ENCODE measurements at regions not wholly inside any gene's neighbourhood (a gene's known extent, or its start where the extent isn't known, plus 50 kb on each side); places are given as distances from the start of the nearest gene placed in this dataset.

DNA sequence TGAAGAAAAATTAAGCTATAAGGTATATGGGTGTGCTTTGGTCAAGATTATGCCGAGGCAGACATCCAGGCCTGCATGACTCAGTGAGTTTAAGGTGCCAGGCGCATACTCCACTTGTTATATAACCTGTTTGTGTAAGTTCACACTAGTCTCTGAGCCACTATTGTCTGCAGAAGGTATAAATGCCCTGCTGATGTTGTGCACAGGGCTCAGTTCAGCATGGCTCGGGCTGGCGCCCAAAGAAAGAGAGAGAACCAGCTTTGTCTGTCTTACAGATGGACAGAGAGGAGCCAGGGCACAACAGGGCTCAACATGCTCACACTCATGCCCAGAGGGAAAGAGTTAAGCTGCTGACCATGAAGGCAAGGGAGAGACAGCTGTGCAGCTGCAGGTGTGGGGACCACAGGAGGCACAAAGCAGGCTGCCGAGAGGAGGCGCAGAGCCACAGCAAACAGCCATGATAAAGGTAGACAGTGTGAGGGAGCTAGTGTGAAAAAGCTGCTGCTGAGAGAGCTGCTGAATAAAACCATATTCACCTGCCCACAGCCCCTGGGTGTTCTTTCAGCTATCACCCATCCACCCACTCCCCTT, 1587.6 kb upstream of the C9orf72 start:
- TF ChIP-seq, protein P1, sequence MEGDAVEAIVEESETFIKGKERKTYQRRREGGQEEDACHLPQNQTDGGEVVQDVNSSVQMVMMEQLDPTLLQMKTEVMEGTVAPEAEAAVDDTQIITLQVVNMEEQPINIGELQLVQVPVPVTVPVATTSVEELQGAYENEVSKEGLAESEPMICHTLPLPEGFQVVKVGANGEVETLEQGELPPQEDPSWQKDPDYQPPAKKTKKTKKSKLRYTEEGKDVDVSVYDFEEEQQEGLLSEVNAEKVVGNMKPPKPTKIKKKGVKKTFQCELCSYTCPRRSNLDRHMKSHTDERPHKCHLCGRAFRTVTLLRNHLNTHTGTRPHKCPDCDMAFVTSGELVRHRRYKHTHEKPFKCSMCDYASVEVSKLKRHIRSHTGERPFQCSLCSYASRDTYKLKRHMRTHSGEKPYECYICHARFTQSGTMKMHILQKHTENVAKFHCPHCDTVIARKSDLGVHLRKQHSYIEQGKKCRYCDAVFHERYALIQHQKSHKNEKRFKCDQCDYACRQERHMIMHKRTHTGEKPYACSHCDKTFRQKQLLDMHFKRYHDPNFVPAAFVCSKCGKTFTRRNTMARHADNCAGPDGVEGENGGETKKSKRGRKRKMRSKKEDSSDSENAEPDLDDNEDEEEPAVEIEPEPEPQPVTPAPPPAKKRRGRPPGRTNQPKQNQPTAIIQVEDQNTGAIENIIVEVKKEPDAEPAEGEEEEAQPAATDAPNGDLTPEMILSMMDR (IDR thresholded peaks at IDR 0.05) = no peak

DNA sequence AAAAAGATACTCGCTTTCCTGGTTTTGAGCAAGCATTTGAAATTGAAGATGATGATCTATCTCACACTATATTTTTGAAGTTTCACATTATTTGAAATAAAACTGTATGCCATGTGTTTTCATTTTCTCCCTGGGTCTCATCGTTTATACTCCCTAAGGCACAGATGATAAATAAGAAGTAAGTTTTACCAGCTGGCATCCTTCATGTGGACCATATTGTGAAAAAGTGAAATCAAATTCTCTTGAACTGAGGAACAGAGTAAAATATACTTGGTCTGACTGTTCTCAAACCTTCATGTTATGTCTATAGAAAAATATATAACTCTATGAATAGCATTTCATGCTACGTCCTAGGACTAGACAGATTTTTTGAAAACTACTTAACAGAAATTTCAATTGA, 1600.9 kb upstream of the C9orf72 start:
- TF ChIP-seq, protein P1 (IDR thresholded peaks at IDR 0.05) = no peak

DNA sequence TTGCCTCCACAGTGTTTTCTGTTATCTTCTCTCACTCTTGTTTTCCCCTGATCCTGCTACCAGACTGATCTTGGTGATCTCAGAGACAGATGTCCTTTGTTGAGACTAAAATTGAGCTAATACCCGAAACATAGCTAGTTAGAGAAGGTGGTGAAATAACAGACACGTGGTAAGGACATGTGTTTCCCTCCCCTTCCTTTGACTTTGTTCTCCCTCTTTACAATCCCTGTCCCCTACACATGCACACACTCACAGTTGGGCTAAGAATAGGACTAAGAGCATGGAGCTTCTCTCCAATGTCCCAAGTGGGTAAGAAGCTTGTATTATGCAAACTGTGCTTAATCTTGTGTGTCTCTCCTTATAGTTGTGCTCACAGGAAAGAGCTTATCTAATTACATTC, 1603.0 kb upstream of the C9orf72 start:
- TF ChIP-seq, protein P1 (IDR thresholded peaks at IDR 0.05) = no peak

DNA sequence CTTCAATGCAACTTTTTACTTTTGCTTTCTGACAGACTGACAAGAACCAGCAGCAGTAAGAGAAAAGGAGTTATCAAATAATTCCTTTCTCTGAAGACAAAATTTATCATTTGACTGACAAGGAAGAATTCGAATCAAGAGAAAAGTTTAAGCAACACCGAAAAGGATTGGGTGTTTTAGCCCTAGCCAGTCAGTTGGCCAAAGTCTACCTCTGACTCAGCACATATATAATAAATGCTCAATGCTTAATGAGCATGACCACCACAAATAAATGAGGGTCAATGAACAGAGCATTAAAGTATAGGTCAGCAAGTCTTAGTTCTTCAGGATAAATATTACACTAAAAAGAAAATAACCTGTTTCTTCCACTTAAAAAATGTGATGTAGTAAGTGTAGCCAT, 1603.5 kb upstream of the C9orf72 start:
- TF ChIP-seq, protein P1 (IDR thresholded peaks at IDR 0.05) = no peak

DNA sequence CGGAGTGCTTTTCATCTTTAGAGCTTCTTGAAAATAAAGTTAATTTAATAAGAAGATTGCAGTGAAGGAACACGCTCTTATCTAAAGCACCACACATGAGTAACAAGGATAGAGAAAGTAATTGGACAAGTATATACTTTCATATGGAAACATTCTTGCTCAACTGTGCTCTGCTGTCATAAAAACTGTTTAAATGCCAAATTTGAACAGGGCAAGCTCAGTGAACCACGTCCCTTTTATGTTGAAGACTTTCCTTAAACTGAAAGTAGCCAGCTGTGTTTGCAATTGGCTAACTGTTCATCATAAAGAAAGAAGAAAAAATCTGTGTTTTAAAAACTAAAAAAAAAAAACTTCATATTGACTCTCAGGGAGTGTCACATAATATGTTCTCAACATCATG, 1610.7 kb upstream of the C9orf72 start:
- TF ChIP-seq, protein P1 (IDR thresholded peaks at IDR 0.05) = no peak

DNA sequence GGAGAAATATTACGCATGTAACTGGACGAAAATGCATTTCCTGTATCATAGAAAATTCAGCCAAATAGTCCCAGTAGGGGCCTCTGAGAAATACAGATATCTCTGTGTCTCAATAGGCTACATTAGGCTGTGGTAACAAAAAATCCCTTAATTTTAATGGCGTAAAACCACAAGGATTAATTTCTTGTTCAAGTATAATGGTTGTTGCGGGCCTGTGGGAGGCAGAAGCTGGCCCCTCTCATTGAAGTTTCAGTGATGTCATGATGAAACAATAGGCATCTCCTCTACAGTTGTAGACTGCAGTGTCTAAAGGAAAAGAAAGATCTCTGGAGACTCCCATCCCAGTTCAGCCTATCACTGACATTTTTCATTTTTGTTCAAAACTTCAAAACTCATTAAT, 1625.6 kb upstream of the C9orf72 start:
- TF ChIP-seq, protein P1 (IDR thresholded peaks at IDR 0.05) = no peak

DNA sequence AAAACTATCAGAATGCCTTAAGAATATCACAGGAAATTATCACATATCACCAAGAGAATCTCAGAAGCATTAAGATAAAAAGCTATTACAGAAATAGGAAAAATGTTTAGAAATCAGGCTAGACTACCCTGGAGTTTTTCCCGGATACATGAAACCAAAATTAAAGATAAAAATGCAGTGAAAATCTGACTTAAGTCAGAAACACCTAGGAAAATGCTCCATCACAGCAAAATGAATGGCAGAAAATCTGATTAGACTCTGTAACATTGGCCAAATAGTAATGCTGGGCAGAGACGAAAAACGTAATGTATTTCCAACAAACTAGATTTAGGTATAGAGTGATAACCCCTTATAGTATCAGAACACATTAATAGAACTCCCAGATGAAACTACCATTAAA, 1626.7 kb upstream of the C9orf72 start:
- TF ChIP-seq, protein P1 (IDR thresholded peaks at IDR 0.05) = no peak

DNA sequence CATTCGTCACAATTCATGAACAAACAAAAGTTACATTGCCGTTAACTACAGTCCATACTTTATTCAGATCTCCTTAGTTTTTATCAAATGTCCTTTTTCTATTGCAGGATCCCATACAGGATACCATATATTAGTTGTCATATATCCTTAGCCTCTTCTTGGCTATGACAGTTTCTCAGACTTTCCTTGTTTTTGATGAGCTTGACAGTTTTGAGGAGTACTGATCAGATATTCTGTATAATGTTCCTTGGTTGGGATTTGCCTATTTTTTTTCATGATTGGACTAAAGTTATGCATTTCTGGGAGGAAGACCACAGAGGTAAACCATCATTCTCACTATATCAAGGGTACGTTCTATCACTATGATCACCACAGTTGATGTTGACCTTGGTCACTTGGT, 1627.4 kb upstream of the C9orf72 start:
- TF ChIP-seq, protein P1 (IDR thresholded peaks at IDR 0.05) = no peak
